Sigmoid colon (tissue), 6 donors: ENCODE measurements at regions not wholly inside any gene's neighbourhood (a gene's known extent, or its start where the extent isn't known, plus 50 kb on each side); places are given as distances from the start of the nearest gene placed in this dataset.

Experiments
- DNase-seq: peaks from one replicate; pipeline ENCODE4 v3.0.0-alpha.2; 2019
- H3K27ac ChIP-seq, 4 donors: fragments of 200-600 bp; sonication (generic); one replicate each; pipeline ENCODE4 v1.5.1; 2016 to 2019; ENCODE audit warnings: mild to moderate bottlenecking in 1 of 4
- H3K27me3 ChIP-seq, 3 donors: fragments of 200-600 bp; sonication (generic); one replicate each; pipeline ENCODE4 v1.5.1; 2019; ENCODE audit warnings: mild to moderate bottlenecking in 1 of 3
- H3K36me3 ChIP-seq, 4 donors: fragments of 200-600 bp; sonication (generic); one replicate each; pipeline ENCODE4 v1.5.1; 2016 to 2019
- H3K4me1 ChIP-seq, 4 donors: fragments of 200-600 bp; sonication (generic); one replicate each; pipeline ENCODE4 v1.5.1; 2017 to 2019
- H3K4me3 ChIP-seq, 4 donors: fragments of 200-600 bp; sonication (generic); one replicate each; pipeline ENCODE4 v1.5.1; 2017 to 2019; ENCODE audit warnings: mild to moderate bottlenecking in 2 of 4, moderate library complexity in 1 of 4
- H3K9me3 ChIP-seq, 4 donors: fragments of 200-600 bp in 3 of 4; sonication (generic) in 3 of 4; one replicate each; pipeline versions ENCODE4 v1.5.1 to v1.6.1; 2013 to 2019
- EP300 ChIP-seq, 4 donors: sonication (generic); formaldehyde crosslinking; IDR thresholded peaks; one replicate each; pipeline ENCODE4 v1.6.1; 2017; ENCODE audit warnings: antibody characterized with exemption in 4 of 4
- POLR2A ChIP-seq, 2 donors: fragments of 450-650 bp; IDR thresholded peaks; one replicate each; pipeline ENCODE4 v1.6.1; 2016; ENCODE audit warnings: antibody characterized with exemption in 2 of 2, mild to moderate bottlenecking in 2 of 2, moderate library complexity in 2 of 2
- POLR2AphosphoS5 ChIP-seq, 4 donors: sonication (generic); formaldehyde crosslinking; IDR thresholded peaks; one replicate each; pipeline ENCODE4 v1.6.1; 2017; ENCODE audit warnings: antibody characterized with exemption in 4 of 4
- WGBS, 2 donors: extraction: QIAGEN DNeasy Blood & Tissue Kit; methylation state at CpG; one replicate each; pipeline ENCODE4 v1.1.7; 2013; 5-methylcytosine and 5-hydroxymethylcytosine counted together
- intact Hi-C: fragments of 100-400 bp; cut with DNase I; formaldehyde crosslinking; loops from one replicate; pipeline ENCODE4 v1.15.1; 2023
- TF ChIP-seq, protein P1 (sequence below), 4 experiments: fragments of 450-650 bp in 3 of 4; fragments of 200-600 bp in 1 of 4; IDR thresholded peaks; one replicate each; pipeline ENCODE4 v1.5.1; 2016 to 2019; ENCODE audit warnings: antibody characterized with exemption in 4 of 4, mild to moderate bottlenecking in 3 of 4, moderate library complexity in 2 of 4
- donor health status: healthy with polysubstance abuse.
- donor health status: healthy.

- Histone ChIP-seq H3K9me3 (peaks cover 0 to 9% (median 0%) of the 10 kb centered on the region in 4 donors), H3K27ac (no peak overlapping the region), H3K36me3 (no peaks in the 10 kb centered on the region), H3K27me3 (no peaks in the 10 kb centered on the region), H3K4me1 (no peaks in the 10 kb centered on the region), H3K4me3 (no peak overlapping the region)
- no peak for DNase-seq
- TF ChIP-seq EP300 (IDR thresholded peaks at IDR 0.05): no peak
- TF ChIP-seq POLR2A (IDR thresholded peaks at IDR 0.05): no peak
- TF ChIP-seq, protein P1, sequence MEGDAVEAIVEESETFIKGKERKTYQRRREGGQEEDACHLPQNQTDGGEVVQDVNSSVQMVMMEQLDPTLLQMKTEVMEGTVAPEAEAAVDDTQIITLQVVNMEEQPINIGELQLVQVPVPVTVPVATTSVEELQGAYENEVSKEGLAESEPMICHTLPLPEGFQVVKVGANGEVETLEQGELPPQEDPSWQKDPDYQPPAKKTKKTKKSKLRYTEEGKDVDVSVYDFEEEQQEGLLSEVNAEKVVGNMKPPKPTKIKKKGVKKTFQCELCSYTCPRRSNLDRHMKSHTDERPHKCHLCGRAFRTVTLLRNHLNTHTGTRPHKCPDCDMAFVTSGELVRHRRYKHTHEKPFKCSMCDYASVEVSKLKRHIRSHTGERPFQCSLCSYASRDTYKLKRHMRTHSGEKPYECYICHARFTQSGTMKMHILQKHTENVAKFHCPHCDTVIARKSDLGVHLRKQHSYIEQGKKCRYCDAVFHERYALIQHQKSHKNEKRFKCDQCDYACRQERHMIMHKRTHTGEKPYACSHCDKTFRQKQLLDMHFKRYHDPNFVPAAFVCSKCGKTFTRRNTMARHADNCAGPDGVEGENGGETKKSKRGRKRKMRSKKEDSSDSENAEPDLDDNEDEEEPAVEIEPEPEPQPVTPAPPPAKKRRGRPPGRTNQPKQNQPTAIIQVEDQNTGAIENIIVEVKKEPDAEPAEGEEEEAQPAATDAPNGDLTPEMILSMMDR (IDR thresholded peaks at IDR 0.05): no peak
- TF ChIP-seq POLR2AphosphoS5 (IDR thresholded peaks at IDR 0.05): no peak
- intact Hi-C loops: no loop called here
- WGBS, 2 donors: 91 to 92% methylated on average over 3 of the region's 3 CpGs
These were observed 107.9 kb downstream of the ZNF648 start for GRCh38 chr1:181953596-181953995.

- 72 to 91% methylated on average over 4 of the region's 4 CpGs for WGBS, 2 donors
- no peak for DNase-seq
- H3K27ac ChIP-seq: no peak overlapping the region
- H3K27me3 ChIP-seq: no peaks in the 10 kb centered on the region
- intact Hi-C loops: no loop called here
- TF ChIP-seq POLR2A (IDR thresholded peaks at IDR 0.05) (no peak), POLR2AphosphoS5 (IDR thresholded peaks at IDR 0.05) (no peak), EP300 (IDR thresholded peaks at IDR 0.05) (no peak)
- TF ChIP-seq, protein P1 (IDR thresholded peaks at IDR 0.05): no peak
- no peaks in the 10 kb centered on the region for H3K36me3 ChIP-seq
- H3K9me3 ChIP-seq: peaks cover 0 to 3% (median 0%) of the 10 kb centered on the region in 4 donors
- H3K4me3 ChIP-seq: no peak overlapping the region
- no peaks in the 10 kb centered on the region for H3K4me1 ChIP-seq
These were observed 110.3 kb downstream of the ZNF648 start for GRCh38 chr1:181951213-181951612.

DNA sequence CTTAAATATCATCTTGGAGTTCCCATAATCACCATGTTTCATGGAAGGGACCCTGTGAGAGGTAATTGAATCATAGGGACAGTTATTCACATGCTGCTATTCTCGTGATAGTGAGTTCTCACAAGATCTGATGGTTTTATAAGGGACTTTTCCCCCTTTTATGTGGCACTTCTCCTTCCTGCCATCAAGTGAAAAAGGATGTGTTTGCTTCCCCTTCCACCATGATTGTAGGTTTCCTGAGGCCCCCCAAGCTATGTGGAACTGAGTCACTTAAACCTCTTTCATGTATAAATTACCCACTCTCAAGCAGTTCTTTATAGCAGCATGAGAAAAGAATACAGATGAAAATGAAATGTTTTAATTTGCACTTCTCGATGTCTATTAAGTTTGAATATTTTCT lies 112.0 kb downstream of the ZNF648 start:
- DNase-seq: no peak
- Histone ChIP-seq H3K4me1 (no peaks in the 10 kb centered on the region), H3K27me3 (no peaks in the 10 kb centered on the region), H3K4me3 (no peak overlapping the region), H3K36me3 (no peaks in the 10 kb centered on the region), H3K27ac (no peak overlapping the region), H3K9me3 (no peaks in the 10 kb centered on the region)
- intact Hi-C loops: no loop called here
- WGBS, 2 donors: 28 to 56% methylated on average over 2 of the region's 2 CpGs
- TF ChIP-seq, protein P1 (IDR thresholded peaks at IDR 0.05): no peak
- TF ChIP-seq POLR2AphosphoS5 (IDR thresholded peaks at IDR 0.05): no peak
- TF ChIP-seq EP300 (IDR thresholded peaks at IDR 0.05): no peak
- no peak for TF ChIP-seq POLR2A (IDR thresholded peaks at IDR 0.05)

- no peak for DNase-seq
- 7 to 23% methylated on average over 1 of the region's 1 CpG for WGBS, 2 donors
- Histone ChIP-seq H3K4me3 (no peak overlapping the region), H3K27ac (no peak overlapping the region), H3K4me1 (no peaks in the 10 kb centered on the region), H3K9me3 (no peaks in the 10 kb centered on the region), H3K27me3 (no peaks in the 10 kb centered on the region), H3K36me3 (no peaks in the 10 kb centered on the region)
- TF ChIP-seq POLR2AphosphoS5 (IDR thresholded peaks at IDR 0.05) (no peak), EP300 (IDR thresholded peaks at IDR 0.05) (no peak), POLR2A (IDR thresholded peaks at IDR 0.05) (no peak)
- TF ChIP-seq, protein P1 (IDR thresholded peaks at IDR 0.05): no peak
- intact Hi-C loops: no loop called here
These were observed 113.1 kb downstream of the ZNF648 start for GRCh38 chr1:181948372-181948771.

- Histone ChIP-seq H3K4me3 (no peak overlapping the region), H3K27ac (no peak overlapping the region), H3K9me3 (no peaks in the 10 kb centered on the region), H3K4me1 (no peaks in the 10 kb centered on the region), H3K27me3 (no peaks in the 10 kb centered on the region), H3K36me3 (no peaks in the 10 kb centered on the region)
- TF ChIP-seq, protein P1 (IDR thresholded peaks at IDR 0.05): no peak
- no peak for TF ChIP-seq EP300 (IDR thresholded peaks at IDR 0.05)
- TF ChIP-seq POLR2A (IDR thresholded peaks at IDR 0.05): no peak
- no peak for TF ChIP-seq POLR2AphosphoS5 (IDR thresholded peaks at IDR 0.05)
- intact Hi-C loops: no loop called here
- WGBS, 2 donors: 48 to 69% methylated on average over 1 of the region's 1 CpG
- no peak for DNase-seq
These were observed 114.1 kb downstream of the ZNF648 start for GRCh38 chr1:181947441-181947840.
